Activated T-helper 1 cell treated with Interleukin-2 at 50 U/mL for 16 hours (primary cell): ENCODE measurements at regions not wholly inside any gene's neighbourhood (a gene's known extent, or its start where the extent isn't known, plus 50 kb on each side); places are given as distances from the start of the nearest gene placed in this dataset.
"Not testable (repeated sequence)": the region's sequence is repeated elsewhere in the genome, so short reads cannot be mapped to it uniquely, and the experiment has no call there.

Source experiments
- DNase-seq: peaks from one replicate; pipeline ENCODE4 v3.0.0-alpha.2; 2020; ENCODE audit warnings: low read depth

GRCh38 chr7:73175322-73175721 lies 89.5 kb upstream of the SPDYE9 start:
- not testable (repeated sequence) for DNase-seq

DNA sequence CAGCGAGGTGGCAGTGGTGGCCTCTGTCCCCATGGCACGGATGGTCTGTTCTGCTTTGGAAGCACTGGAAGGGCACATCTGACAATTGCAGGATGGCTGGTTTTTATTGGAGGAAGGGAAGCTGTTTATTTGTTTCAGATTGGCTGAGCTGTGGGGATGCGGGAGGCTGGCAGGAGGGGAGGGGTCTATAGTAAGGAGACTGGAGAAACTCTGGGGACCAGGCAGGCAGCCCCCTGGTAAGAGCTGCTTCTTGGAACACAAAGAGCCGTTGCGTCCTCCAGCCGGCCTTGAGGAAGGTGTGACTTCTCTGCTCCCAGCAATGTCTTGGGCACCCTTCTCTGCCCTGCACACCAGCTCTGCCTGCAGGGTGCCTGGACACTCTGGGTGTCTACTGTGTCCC lies 85.1 kb upstream of the SPDYE9 start:
- not testable (repeated sequence) for DNase-seq

DNA sequence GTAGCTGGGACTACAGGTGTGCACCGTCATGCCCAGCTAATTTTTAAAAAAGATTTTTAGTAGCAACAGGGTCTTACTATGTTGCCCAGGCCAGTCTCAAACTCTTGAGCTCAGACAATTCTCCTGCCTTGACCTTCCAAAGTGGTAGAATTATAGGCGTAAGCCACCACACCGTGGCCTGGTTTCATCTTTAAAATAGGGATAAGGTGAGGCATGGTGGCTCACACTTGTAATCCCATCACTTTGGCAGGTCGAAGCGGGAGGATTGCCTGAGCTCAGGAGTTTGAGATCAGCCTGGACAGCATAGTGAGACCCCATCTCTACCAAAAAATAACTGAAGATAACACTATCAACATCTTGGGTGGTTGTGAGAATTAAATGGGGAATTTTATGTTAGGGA lies 84.6 kb upstream of the SPDYE9 start:
- DNase-seq = not testable (repeated sequence)

DNA sequence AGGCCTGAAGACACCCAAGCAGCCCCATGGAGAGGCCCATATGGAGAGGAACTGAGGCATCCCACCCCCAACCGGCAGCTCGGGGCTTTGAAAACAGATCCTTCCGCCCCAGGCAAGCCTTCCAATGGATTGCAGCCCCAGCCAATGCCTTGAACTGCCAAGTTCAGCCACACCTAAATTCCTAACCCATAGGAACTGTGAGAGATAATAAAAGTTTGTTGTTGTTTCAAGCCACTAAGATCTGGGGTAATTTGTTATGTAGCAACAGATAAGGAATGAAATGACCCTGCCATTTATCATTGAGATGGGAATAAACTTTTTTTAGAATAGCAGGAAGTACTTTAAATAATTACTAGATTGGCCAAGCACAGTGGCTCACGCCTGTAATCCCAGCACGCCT lies 80.3 kb upstream of the SPDYE9 start:
- DNase-seq = not testable (repeated sequence)

- not testable (repeated sequence) for DNase-seq
Observed at GRCh38 chr7:73162680-73163079, 76.8 kb upstream of the SPDYE9 start.

DNA sequence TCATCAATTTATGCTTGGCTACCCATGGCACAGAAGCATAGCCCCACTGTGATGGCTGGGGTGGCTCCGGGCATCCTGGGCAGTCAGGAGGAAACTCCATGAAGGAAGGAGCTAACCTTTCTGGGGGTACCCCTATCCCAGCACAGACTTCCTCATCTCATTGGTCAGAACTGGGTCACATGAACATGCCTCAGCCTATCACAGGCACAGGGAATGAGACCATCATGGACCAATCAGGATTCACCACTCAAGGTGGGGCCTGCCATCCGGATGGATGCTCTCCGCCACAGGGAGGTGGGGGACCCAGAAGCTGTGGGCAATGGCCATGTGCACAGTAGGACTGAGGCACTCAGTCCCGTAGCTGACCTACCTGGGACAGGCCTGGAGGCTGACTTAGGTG lies 75.9 kb upstream of the SPDYE9 start:
- DNase-seq = not testable (repeated sequence)

DNA sequence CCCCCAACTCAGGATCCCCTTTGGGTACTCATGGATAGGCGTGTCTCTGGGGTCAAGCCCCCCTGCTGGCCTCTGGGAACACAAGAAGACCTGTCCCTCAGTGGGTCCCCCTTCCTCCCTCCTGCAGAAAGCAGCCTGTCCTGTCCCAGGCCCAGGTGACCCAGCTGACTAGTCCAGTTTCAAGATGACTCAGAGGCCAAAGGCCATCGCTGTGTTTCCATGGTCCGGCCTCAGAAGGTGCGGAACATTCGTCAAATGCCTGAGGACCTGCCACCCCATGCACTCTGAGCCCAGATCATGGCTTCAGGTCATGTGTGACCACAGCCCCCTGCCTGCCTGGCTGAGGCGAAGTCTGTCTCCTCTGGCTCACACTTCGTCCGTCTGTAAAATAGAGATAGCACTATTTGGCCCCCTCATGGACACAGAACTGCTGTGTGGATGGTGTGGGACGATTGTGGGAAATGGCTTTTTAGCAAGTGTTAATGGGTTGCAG lies 71.4 kb upstream of the SPDYE9 start:
- not testable (repeated sequence) for DNase-seq

GRCh38 chr7:73156510-73157168 lies 70.8 kb upstream of the SPDYE9 start:
- DNase-seq = not testable (repeated sequence)

DNA sequence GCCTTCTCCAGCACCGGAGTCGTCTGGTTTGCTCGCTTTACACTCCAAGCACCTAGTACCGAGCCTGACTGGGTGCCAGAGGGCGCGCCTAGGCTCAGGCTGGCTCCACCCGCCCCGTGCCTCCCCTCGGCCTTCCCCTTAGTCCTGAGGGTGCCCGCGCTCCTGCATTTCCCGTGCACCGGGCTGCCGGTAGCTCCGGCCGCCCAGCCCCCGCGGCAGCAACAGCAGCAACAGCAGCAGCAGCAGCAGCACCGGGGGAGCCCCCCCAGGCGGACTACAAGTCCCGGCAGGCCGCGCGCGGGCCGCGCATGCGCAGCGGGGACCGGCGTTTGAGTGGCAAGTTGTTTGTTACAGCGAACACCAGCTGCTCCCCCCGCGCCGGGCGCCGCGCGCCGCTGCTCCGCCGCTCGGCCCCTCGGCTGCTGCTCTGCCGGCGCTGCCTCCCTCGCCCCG lies 68.8 kb upstream of the SPDYE9 start:
- DNase-seq = peak; percentile 68

GRCh38 chr7:73153921-73154585 lies 68.2 kb upstream of the SPDYE9 start:
- DNase-seq = not testable (repeated sequence)

DNA sequence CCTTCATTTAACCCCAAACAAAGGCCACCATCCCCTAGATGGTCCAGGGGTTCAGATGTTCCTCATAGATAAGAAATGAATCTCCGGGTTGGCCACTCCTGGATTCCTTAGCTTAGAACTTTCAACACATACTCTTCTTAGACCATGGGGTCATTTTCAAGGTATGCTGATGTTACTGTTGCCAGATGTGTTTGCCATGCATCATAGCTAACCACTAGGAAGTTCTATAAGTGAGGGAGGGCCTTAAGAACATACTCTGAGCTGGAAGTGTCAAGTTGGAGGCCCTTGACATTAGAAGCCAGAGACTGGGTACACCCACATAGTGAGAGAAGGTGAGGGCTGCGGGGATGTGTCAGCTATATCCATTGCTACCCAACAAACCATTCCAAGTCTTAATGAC lies 62.7 kb upstream of the SPDYE9 start:
- not testable (repeated sequence) for DNase-seq

DNA sequence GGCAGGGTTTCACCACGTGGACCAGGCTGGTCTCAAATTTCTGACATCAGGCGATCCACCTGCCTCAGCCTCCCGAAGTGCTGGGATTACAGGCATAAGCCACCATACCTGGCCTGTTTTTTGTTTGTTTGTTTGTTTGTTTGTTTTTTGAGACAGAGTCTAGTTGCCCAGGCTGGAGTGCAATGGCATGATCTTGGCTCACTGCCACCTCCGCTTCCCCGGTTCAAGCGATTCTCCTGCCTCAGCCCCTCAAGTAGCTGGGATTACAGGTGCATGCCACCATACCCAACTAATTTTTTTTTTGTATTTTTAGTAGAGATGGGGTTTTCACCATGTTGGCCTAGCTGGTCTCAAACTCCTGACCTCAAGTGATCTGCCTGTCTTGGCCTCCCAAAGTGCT lies 61.8 kb upstream of the SPDYE9 start:
- not testable (repeated sequence) for DNase-seq

- DNase-seq = not testable (repeated sequence)
Observed at GRCh38 chr7:73143993-73144392, 58.2 kb upstream of the SPDYE9 start.

DNA sequence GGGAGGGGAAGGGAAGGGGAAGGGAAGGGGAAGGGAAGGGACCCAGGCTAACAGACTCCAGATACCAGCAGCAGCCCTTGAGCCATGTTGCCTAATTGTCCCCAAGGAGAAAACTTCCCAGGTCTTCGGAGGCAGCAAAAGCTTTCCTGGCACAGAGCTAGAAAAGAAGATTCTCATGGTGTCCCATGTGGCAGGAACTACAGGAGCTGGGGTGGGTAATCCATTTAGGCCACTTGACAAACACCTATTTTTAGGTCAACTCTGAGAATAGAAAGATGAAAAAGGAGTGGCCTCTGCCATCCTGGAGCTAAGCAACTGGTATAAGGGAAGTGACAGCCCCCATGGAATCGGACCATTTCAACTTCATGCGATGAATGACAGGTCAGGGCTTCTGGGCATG lies 52.1 kb upstream of the SPDYE9 start:
- not testable (repeated sequence) for DNase-seq
